ENCODE measurements at regions not wholly inside any gene's neighbourhood (a gene's known extent, or its start where the extent isn't known, plus 50 kb on each side); places are given as distances from the start of the nearest gene placed in this dataset.

- no peak for DNase-seq (ENCODE audit: low spot score)
Observed at GRCh38 chr12:32047357-32048212, 59.1 kb upstream of the BICD1 start.

GRCh38 chr12:32048791-32049190 is 57.9 kb upstream of the BICD1 start:
- DNase-seq (ENCODE audit: low spot score), result no peak

- DNase-seq (ENCODE audit: low spot score), result no peak
Observed at GRCh38 chr12:32049956-32050355, 56.7 kb upstream of the BICD1 start.

- no peak for DNase-seq (ENCODE audit: low spot score)
Observed at GRCh38 chr12:32051511-32052211, 55.0 kb upstream of the BICD1 start.

GRCh38 chr12:32052212-32052713 is 54.4 kb upstream of the BICD1 start:
- DNase-seq (ENCODE audit: low spot score), result no peak

- no peak for DNase-seq (ENCODE audit: low spot score)
Observed at GRCh38 chr12:32053881-32054624, 52.6 kb upstream of the BICD1 start.
